RPMI7951 (cell line): ENCODE measurements at regions not wholly inside any gene's neighbourhood (a gene's known extent, or its start where the extent isn't known, plus 50 kb on each side); places are given as distances from the start of the nearest gene placed in this dataset.
A peak's percentile ranks its signal among the peaks of the same experiment; 100 is the strongest.
"Not testable (repeated sequence)": the region's sequence is repeated elsewhere in the genome, so short reads cannot be mapped to it uniquely, and the experiment has no call there.

Experiments used
- DNase-seq: peaks from one replicate; pipeline ENCODE4 v3.0.0-alpha.2; 2012; ENCODE audit warnings: low read depth

GRCh38 chr1:88293691-88294190, 390.3 kb upstream of the PKN2 start:
- no peak for DNase-seq

GRCh38 chr1:88296227-88296626, 387.8 kb upstream of the PKN2 start:
- DNase-seq: no peak

DNA sequence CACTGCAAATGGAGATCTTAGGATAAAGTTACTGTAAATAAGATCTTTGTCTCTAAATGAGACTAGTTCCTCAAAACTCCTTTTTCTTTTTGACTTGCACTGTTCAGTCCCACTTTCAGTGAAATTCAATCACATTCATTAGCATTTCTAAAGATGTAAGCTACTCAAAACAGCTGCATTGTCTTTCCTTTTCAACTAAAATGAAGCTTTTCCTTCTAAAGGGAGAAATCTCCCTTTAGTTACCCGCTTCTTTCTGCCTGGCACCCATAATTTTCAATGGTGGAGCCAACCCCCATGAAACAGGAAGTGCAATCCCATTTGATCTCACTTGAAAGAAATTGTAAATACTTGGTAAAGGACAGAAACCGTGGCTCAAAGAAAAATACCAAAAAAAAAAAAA, 387.4 kb upstream of the PKN2 start:
- DNase-seq: no peak

DNA sequence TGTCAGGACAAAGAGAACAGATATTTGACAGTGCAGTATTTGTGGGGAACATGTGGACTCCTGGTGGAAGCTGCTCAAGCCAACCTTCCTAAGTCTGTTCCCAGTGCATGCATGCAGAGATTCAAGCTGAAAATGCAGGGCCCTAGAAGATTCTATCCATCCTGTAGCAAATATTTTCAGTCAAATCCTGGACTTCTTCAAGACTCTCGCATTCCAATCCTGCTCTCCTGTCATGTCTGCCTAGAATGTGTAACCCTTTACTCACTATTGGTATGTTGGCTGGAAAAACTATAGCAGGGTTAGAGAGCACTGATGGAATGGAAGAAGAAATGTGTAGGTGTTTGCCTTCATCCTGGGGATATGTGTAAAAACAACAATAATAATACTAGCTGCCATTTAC, 385.6 kb upstream of the PKN2 start:
- no peak for DNase-seq

- no peak for DNase-seq
Measured at GRCh38 chr1:88300752-88301263, 383.3 kb upstream of the PKN2 start.

DNA sequence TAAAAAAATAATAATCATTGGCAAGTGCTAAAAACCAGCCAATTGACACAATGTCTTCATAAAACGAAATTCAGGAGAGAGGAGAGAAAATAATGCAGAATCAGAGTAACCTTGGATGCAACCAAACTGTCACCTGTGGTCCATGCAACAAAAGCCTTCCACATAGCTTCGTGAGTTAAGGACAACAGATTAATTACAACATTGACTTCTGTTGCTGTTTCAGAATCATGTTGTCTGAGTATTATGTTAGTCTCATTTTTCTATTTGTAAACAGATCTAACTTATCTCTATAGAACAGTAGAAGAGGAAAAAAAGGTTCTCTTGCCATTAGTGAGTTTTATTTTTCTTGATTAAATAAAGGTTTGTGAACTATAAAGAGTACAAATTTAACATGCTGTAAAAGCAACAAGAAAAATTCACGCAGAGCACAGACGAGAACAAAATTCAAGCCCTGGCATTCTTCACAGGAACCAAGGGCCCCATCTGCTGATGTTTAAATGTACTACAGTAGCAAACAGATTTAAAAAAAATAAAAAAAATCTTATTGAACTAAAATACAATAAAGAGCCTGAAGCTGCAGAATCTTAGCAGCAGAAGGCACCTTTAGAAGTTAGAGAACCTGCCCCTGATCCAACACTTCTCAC, 381.1 kb upstream of the PKN2 start:
- no peak for DNase-seq

- no peak for DNase-seq
Measured at GRCh38 chr1:88311265-88311664, 372.8 kb upstream of the PKN2 start.

GRCh38 chr1:88311907-88312306, 372.2 kb upstream of the PKN2 start:
- DNase-seq: no peak

DNA sequence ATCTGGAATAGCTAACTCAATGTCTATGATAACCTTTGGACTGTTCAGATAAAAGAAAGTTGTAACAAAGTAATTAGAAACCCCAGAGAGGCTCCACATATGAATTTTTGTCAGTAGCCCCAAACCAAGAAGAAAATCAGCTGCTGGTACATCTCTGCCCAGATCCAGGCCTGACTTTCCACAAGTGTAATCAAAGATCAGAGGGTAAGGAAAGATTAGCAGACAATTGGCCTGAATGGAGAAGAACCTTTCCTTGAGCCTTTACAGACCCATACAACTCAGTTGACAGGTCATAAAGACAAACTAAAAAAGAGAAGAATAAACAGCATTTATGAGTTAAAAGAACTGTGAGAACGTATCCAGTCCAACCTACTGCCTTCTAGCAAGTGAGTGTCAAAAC, 366.7 kb upstream of the PKN2 start:
- DNase-seq: no peak

DNA sequence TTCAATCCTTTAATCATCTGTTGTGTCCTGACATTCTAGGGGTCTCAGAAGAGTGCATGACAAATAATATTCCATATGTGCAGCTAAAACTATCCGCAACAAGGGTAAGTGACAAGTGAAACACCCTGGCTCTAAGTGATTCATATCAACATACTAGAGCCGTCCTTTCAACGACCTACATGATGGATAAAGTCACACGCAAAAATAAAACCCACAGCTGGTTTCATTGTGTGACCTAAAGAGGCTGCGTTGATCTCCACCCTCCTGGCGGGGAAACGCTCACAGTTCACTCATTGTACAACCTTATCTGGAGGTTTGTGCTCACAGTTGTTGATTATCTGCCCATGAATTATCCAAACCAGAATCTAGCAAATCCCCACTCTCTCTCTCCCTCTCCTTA, 365.3 kb upstream of the PKN2 start:
- DNase-seq: no peak

DNA sequence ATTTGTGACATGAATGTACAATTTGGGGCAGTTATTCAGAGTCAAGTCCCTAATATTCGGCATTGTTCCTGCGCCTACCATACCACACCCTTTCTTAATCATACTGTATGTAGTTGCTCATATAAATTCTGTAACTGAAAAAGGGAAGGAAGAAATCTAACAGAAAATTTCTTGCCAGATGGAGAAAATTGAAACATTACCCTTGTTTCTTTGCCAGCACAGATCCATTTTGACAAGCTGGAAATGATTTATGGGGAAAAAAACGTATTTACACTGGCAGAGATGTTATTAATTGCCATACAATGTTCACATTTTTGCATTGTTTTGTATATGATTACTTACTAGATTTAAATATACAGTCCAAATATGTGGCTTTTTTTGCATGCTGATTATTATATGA, 363.8 kb upstream of the PKN2 start:
- DNase-seq: no peak

GRCh38 chr1:88321706-88322105, 362.4 kb upstream of the PKN2 start:
- no peak for DNase-seq

DNA sequence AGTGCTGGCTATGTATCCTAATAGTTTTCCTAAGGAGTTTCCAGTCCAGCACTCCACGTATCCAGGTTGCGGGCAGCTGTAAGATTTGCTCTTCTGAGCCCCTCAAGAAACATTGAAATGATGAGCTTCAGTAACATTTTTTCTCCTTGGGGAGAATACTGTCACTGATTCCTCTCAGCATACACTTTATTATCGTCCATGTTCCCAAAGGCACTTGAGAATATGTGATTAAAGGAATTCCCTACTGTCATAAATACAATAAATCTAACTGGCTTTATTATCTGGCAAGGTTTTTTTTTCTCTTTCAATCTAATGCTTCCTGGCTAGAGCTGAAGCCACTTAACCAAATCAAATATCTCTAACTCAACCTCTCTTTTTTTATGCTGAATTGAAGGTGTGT, 359.2 kb upstream of the PKN2 start:
- DNase-seq: no peak

DNA sequence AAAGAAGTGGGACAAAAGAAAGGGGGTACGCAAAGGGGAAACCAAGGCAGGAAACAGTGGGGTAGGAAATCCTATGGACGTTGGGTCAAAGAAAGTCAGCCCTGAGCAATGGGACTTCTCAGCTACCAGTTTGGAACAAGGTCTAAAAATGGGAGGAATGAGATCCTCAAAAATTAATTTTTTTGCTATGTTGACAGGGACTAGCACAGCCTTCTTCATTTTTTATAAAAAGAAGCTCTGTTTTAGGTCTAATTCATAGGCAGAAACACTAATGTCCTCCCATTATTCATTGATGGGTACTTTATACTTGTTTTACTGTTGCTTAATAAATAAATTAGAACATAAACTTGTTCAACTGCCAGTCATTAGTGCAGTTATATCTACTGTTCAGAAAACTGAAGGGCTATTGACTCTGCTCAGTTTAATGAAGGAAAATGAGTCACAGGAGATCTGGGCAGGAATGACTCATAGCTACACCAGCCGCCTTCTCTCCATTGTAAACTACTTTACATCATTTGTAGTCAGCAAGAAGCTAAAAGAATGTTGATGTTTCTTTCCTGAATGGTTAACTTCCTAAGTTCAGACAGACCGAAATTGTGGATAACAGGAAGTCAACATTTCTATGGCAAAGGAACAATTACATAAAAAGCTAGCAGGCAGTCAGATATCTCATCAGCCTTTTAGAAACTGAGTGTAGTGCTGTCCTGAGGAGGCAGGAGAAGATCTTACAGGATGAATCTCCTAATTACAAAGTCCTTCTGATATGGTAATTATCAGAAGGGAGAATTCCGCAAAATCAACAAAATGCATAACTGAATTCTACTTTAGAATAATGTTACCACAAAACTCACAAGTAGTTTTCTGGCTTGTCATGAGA, 356.4 kb upstream of the PKN2 start:
- peak; percentile 73 for DNase-seq

GRCh38 chr1:88330201-88330600, 353.9 kb upstream of the PKN2 start:
- DNase-seq: no peak

DNA sequence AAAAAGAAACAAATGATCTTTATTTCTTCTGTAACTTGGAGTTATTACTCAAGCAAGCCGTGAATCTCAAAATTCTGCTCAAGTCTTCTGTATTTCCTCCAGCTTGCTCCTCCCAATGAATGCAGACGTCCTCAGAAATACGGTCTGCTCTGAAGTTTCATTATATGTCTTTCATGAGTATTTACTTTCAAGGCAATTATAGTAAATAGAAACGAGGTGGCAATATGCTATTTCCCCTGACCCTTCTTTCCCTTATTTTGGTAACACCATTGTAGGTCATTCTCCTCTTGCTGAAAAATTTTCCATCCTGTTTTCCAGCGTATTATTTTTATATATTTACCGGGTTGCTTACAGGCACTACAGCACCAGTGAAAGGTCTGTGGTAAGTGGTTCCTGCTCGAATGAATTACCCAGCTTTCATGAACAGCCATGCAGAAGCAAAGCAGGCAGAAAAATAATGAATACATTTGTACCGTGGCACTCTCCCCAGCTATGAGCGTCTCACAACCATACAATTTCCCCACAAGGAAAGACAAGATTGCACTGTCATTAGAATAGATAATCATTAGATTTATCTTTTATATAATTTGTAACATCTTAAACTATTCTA, 350.9 kb upstream of the PKN2 start:
- DNase-seq: no peak

DNA sequence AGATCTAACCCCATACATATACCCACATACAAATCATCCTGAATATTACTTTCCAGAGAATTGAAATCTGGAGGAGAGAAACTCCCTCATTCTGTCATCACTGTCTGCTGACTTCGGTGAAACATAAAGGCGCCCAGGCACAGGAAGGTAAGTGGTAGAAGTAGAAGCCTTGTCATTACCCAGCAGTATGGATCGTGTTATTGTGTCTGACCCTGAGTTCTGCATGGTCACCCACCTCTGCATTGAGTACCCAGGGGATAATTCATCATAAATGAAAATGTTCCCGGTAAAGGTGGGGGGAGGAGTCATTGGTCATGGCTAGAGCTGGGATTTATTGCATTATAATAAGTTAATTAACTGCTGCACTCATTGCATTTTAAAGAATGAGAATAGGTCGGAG, 342.6 kb upstream of the PKN2 start:
- DNase-seq: no peak

DNA sequence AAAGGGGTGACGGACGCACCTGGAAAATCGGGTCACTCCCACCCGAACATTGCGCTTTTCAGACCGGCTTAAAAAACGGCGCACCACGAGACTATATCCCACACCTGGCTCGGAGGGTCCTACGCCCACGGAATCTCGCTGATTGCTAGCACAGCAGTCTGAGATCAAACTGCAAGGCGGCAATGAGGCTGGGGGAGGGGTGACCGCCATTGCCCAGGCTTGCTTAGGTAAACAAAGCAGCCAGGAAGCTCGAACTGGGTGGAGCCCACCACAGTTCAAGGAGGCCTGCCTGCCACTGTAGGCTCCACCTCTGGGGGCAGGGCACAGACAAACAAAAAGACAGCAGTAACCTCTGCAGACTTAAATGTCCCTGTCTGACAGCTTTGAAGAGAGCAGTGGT, 342.0 kb upstream of the PKN2 start:
- not testable (repeated sequence) for DNase-seq

DNA sequence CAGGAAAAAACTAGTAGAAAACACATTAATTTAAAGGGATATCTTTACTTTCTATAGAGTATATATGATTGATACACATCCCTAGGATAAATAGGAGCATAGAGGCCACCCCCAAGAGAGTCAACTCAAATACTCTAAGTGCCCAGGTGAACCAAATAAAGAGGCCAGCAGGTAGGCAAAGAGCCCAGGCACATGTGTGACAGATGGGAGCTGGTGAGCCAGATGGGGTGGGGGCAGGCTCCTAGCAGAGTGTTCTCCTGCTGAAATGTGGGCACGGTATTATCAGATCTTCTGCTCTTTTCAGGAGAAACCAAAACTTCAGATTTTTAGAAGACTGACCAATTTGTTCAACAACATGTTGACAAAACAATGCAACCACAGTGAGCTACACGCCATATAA, 333.4 kb upstream of the PKN2 start:
- DNase-seq: no peak

DNA sequence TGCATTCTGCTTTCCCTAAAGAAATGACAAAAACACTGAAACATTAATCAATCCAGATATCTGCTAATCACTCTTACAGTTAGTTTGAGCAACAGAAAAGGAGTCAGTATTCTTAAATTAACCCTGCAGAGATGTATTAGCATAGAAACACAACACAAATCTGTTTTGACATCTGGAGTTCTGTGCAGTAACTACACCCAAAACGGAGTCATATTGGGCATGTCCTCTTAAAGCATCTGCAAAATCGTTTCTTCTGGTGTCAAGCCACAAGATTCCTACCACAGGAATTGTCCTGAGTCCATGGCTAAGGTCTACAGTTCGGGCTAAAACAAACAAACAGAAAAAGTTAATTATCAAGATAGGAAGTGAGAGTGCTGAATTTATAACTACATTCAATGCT, 332.1 kb upstream of the PKN2 start:
- DNase-seq: no peak

DNA sequence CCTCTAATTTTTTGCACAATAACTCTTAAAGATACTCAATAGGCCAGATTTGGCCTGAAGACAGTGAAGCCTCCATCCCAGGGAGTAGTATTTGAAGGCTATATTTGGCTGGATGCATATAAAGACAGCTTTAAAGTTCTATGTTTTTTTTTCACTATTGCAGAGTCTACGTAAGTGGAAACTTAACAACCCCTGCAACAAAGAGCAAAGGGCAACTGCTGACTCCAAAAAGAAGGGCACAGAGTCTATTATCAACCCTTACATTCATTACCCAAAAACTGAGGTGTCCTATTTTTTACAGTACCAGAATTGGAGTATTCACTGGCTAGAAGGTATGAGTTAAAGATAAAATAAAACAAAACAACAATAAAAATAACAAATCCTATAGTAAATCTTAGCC, 329.8 kb upstream of the PKN2 start:
- DNase-seq: no peak

GRCh38 chr1:88357729-88358128, 326.3 kb upstream of the PKN2 start:
- DNase-seq: no peak
